ENCODE measurements at regions not wholly inside any gene's neighbourhood (a gene's known extent, or its start where the extent isn't known, plus 50 kb on each side); places are given as distances from the start of the nearest gene placed in this dataset.

DNA sequence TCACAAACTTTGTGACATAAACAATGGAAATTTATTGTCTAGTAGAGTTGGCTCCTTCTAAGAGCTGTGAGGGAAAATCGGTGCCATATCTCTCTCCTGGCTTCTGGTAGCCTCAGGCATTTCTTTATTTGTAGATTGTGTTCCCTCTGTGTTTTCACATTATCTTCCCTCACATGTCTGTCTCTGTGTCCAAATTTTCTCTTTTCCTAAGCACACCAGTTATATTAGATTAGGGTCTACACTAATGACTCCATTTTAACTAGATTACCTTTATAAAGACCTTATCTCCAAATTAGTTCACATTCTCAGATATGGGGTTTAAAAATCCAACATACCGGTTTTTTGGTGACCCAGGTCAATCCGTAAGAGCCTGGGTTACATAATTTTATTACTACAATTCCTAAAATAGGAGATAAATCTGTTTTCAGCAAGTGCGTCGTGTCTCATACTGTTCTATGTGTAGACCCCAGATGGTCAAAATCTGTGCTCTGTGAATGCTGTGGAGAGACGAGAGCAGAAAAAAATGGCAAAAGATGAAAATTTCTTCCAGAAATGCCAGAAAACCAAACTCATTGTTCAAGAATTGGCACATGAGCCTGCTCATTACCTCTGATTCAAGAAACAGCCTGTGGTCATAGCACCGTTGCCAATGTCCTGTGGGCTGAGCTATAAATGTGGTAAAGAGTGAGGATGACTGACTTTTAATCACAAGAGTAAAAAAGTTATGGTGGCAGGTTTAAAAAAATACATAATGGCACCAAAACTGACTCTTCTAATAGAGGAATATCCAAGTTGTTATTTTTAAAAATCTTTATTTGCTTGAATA lies 574.7 kb downstream of the PCDH7 start:
- no peak for FAIRE-seq

- FAIRE-seq = no peak
These were observed 578.6 kb downstream of the PCDH7 start for GRCh38 chr4:31298737-31299136.

GRCh38 chr4:31307029-31307428 lies 586.9 kb downstream of the PCDH7 start:
- FAIRE-seq = no peak

DNA sequence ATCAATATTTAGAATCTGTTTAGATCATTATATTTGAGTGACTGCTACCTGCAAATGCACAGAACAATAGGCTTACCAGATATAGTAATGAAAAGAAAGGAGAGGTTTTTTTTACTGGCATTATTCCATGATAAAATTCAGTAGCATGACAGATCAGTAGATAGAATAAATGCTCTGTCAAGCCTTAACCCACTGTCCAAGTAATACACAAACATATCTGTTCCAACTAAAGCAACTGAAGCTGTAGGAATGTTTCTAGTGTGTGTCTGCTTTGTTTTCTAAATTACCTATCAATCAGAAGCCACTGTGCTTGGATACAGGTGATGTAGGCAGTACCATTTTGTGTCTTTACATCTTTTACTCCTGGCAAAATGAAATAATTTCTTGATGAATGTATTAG lies 604.6 kb downstream of the PCDH7 start:
- no peak for FAIRE-seq

GRCh38 chr4:31325300-31325699 lies 605.1 kb downstream of the PCDH7 start:
- FAIRE-seq = no peak

DNA sequence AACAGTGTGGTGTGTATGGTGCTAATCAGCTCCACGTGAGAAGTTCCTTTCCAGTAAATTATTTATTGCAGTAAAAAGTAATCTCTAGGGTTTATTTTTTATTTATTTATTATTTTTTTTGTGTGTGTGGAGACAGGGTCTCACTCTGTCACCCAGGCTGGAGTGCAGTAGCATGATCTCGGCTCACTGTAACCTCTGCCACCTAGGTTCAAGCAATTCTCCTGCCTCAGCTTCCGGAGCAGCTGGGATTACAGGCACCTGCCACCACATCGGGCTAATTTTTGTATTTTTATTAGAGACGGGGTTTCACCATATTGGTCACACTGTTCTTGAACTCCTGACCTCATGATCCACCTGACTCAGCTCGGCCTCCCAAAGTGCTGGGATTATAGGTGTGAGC lies 606.9 kb downstream of the PCDH7 start:
- FAIRE-seq = no peak

GRCh38 chr4:31328932-31329331 lies 608.8 kb downstream of the PCDH7 start:
- no peak for FAIRE-seq

DNA sequence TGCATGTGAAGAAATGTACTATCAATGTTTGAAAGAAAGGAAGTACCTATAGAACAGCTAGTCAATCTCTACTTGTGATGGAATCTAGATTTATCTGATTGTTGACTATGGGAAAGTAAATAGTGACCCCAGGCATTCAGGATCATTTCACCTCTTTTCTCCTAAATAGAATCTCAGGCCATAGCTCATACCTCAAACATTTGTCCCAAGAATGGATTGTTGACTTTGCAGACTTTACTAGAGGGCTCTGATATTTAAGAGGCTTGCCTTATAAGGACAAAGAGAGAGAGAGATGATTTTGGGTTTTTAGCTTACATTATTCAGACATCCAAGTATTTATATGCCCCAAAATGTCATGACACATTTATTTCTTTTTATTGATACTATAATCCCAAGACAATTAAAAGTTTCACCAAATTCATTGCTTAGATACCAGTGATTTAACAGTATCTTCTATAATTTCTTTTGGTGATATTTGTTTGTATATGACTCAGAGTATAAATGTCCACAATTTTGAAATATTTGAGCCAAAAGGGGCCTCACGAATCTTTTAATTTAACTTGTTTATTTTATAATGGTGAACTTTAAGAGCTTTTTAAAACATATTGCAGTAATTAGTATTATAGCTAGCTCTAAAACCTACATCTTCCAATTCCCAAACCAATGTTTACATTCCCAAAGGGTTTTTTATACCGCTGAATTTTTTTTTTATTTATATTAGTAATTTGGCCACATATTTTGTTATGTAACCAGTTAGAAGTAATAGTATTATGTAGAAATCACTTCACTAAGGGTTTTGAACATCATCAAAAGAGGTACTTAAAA lies 614.1 kb downstream of the PCDH7 start:
- FAIRE-seq = peak; percentile 97

DNA sequence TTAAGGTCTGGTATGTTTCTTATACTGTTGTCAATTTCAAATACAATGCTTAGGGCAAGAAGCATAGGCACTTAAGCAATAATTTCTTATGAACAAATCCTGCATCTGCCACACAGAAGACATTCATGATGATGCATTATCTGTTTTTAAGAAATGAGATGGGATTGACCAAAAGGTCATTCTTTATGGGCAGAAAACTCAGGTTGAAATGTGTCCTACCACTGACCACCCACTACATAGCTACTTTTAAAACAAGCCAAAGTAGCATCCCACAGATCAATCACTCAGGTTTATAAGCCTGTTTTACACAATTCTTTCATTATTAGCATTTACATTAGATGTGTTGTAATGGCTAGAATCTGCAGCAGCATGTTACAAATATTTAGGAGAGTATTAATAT lies 617.8 kb downstream of the PCDH7 start:
- no peak for FAIRE-seq

DNA sequence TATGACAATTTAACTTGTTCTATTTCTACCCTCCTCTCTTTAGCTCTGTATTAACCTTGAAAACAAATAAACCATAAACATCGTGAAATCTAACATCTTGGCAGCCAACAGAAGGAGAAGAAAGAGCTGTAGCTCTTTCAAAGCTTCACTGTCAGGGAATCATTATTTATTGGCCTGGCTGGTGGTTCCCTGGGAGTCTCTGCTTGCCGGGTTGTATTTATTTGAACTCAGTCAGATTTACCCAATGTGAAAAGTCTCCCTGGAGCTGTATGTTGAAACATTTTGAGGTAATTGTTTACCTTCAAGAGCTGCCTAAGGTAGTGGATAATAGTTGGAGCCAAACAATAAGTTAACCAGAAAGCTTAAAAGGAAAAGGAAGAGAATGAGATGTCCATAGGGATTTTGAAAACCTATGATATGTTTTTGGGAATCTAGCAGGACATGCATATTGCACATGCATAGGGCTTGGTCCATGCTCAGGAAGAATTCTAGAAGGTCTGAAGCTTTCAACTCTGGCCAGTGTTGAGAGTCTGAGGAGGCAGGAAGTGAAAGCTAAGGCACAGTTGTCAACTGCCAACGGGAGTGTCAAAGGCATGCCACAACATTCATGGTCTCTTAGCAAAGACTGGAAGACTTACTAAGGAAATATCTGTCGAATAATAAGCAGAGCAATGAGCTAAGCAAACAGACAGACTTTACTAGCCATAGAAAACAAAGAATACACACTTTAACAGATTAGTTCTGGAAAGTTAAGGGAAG lies 621.6 kb downstream of the PCDH7 start:
- no peak for FAIRE-seq

- FAIRE-seq = no peak
These were observed 622.9 kb downstream of the PCDH7 start for GRCh38 chr4:31343061-31343460.

- no peak for FAIRE-seq
These were observed 629.7 kb downstream of the PCDH7 start for GRCh38 chr4:31349907-31350306.

DNA sequence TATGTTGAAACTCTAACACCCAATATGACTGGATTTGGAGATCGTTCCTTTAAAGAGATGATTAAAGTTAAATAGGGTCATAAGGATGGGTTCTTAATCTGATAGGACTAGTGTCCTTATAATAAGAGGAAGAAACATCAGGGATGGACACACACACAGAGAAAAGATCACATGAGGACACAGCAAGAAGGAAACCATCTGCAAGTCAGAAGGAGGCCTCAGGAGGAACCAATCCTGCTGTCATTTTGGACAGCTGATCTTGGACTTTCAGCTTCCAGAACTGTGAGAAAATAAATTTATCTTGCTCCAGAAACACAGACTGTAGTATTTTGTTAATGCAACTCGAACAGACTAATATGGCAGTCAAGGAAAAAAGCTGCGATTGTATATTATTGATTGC lies 631.5 kb downstream of the PCDH7 start:
- FAIRE-seq = no peak

GRCh38 chr4:31356839-31357238 lies 636.7 kb downstream of the PCDH7 start:
- no peak for FAIRE-seq

- no peak for FAIRE-seq
These were observed 640.6 kb downstream of the PCDH7 start for GRCh38 chr4:31360786-31361185.

DNA sequence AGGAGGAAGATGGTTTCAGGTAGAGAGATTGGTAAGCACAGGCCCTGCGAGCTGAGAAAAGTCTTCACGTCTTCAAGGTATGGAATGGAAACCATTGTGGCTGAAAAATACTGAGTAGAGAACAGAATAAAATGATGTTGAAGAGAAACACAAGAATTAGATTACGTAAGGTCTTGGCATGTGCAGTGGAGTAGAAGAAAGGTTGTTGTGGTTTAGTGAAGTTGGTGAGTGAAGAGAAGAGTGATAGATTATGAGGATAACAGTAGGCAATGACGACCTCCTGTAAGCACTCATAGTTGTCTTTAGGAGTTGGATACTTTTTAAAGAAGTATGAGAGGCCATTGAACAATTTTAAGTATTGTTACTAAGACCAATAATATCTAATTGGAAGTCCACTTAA lies 642.6 kb downstream of the PCDH7 start:
- FAIRE-seq = no peak

- FAIRE-seq = no peak
These were observed 645.0 kb downstream of the PCDH7 start for GRCh38 chr4:31365006-31365690.

DNA sequence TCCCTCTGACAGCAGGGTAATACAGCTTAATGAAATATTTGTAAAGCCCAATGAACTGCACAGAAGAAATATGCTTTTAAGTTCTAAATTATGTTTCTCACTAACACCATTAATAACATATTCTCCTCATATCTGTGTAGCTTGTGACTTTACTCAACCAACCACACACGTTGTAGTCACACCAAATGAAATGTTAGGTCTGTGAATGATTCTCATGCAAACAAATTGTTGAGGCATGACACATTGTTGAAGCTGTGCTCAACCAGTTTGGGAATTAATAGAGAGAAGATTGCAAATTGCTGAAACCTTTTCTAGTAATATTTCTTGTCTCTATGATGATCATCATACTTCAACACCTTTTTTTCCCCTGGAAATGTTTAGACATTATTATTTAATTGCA lies 645.9 kb downstream of the PCDH7 start:
- no peak for FAIRE-seq

- FAIRE-seq = no peak
These were observed 650.8 kb downstream of the PCDH7 start for GRCh38 chr4:31370866-31371465.

DNA sequence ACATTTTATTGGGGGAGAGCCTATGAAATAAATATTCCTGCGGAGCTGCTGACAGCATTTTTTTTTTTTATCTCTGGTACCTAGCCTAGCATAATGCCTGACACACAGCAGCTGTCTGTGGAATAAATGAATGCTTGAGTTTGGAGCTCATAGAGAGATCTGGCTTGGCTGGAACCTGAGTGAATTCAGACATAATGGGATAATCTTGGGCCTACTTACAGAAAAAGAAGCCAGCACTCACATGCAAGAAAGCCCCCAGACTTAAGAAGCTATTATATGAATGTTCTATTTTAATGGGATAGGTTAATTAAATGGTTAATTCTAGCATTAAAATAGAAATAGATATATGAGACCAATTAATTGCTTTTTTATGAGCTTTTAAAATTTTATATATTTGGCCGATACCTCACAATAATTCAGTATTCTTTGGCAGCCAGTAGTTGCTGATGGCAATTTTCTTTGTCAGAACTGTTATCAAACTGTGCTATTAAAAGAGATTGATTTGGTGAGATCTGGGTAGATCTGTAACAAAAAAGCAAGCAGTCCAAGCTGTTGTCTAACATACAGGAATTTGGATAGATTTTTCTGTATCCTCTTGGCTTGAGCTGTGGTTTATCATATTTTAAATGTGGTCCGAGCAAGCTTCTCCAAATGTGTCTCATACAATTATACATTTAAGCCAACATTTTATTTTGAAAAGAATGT lies 654.2 kb downstream of the PCDH7 start:
- no peak for FAIRE-seq

DNA sequence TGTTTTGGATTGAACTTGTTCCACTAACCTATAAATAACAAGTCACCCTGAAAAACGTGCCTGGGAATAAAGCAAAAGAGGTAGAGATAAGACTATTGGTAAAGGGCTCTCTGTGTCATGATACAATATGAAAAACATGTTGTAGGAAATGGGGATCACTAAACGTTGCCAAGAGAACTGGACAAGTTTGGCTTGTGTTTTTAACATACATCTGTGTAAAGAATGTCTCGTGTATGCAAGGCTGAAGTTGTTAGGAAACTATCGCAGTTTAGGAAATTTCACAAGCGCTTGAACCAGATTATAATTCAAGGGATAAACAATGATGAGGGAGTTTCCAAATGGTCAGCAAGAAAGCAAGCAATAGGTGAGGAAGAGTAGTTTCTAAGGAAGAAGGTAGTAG lies 655.8 kb downstream of the PCDH7 start:
- no peak for FAIRE-seq

DNA sequence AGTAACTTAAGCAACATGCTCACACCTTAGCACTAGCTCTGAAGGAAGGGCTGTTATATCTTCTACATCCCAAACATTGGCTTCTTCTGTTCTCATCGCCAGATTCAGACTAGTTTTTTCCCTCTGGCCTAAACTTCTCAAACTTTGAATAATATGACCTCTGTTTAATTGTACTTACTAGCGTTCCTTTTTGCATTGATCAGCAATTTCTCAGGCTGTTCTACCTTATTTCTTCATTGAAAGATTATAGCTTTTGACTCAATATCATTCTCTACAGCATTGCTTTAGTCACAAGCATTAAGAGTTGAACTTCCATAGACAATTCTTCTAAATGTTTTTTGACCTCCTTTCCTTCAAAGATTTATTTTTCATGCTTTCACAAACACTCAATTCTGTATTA lies 659.2 kb downstream of the PCDH7 start:
- FAIRE-seq = no peak

Data from endometrium (tissue), 2 donors.